Gastroesophageal sphincter (tissue), 4 donors: ENCODE measurements at regions not wholly inside any gene's neighbourhood (a gene's known extent, or its start where the extent isn't known, plus 50 kb on each side); places are given as distances from the start of the nearest gene placed in this dataset.

Experiments used
- ATAC-seq: fragments of 150-250 bp; one replicate; pipeline ENCODE4 v1.9.1; 2016; ENCODE audit warnings: mild to moderate bottlenecking, moderate library complexity
- H3K27ac ChIP-seq, 4 donors: fragments of 200-600 bp; sonication (generic) in 3 of 4; 1 replicate in 3 of 4; 2 replicates in 1 of 4; pipeline ENCODE4 v1.5.1; 2016 to 2019
- H3K27me3 ChIP-seq: fragments of 200-600 bp; sonication (generic); one replicate; pipeline ENCODE4 v1.5.1; 2019
- H3K36me3 ChIP-seq, 2 donors: fragments of 200-600 bp; sonication (generic); one replicate each; pipeline ENCODE4 v1.5.1; 2019; ENCODE audit warnings: control low read depth in 1 of 2
- H3K4me1 ChIP-seq, 3 donors: fragments of 200-600 bp; sonication (generic); 1 replicate in 2 of 3; 2 replicates in 1 of 3; pipeline ENCODE4 v1.5.1; 2016 to 2019; ENCODE audit warnings: control low read depth in 2 of 3
- H3K4me3 ChIP-seq, 2 donors: fragments of 200-600 bp; sonication (generic); one replicate each; pipeline ENCODE4 v1.5.1; 2019; ENCODE audit warnings: mild to moderate bottlenecking in 1 of 2, moderate library complexity in 1 of 2
- H3K9me3 ChIP-seq, 3 donors: fragments of 200-600 bp; sonication (generic); one replicate each; pipeline ENCODE4 v1.5.1; 2017 to 2019; ENCODE audit warnings: control low read depth in 2 of 3
- EP300 ChIP-seq: sonication (generic); formaldehyde crosslinking; IDR thresholded peaks from one replicate; pipeline ENCODE4 v1.6.1; 2017; ENCODE audit warnings: antibody characterized with exemption, mild to moderate bottlenecking
- POLR2A ChIP-seq, 2 donors: fragments of 450-650 bp; IDR thresholded peaks; one replicate each; pipeline ENCODE4 v1.6.1; 2017; ENCODE audit warnings: antibody characterized with exemption in 2 of 2, mild to moderate bottlenecking in 2 of 2, moderate library complexity in 1 of 2
- POLR2AphosphoS5 ChIP-seq: sonication (generic); formaldehyde crosslinking; IDR thresholded peaks from one replicate; pipeline ENCODE4 v1.6.1; 2017; ENCODE audit warnings: antibody characterized with exemption
- WGBS, 2 donors: methylation state at CpG; one replicate each; pipeline ENCODE4 v1.1.5; 2018; ENCODE audit warnings: low coverage in 1 of 2; 5-methylcytosine and 5-hydroxymethylcytosine counted together
- TF ChIP-seq, protein P1 (sequence below), 4 experiments: fragments of 200-600 bp in 2 of 4; fragments of 450-650 bp in 2 of 4; sonication (generic) in 1 of 4; IDR thresholded peaks; one replicate each; pipeline ENCODE4 v1.5.1; 2017 to 2019; ENCODE audit warnings: antibody characterized with exemption in 4 of 4, mild to moderate bottlenecking in 2 of 4, moderate library complexity in 2 of 4

DNA sequence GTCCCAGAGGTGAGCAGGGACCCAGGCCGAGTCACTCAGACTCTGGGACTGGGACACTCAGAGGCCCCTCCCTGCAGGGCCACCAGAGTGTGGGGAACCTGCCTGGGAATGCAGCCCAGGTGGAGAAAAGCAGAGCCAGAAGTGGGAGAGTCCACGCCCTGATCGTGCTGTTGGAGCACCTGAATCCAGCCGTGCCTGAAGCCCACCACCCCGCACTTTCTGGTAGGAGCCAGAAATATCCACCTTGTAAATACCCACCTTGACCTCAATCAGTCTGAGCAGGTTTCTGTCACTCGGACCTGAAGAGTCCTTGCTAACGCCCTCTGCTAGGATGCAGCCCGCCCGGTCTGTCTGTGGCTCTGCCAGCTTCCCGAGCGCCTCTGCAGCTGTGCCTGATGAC lies 86.7 kb downstream of the PDGFA start:
- H3K36me3 ChIP-seq: no peaks in the 10 kb centered on the region
- no peaks in the 10 kb centered on the region for H3K27me3 ChIP-seq
- H3K9me3 ChIP-seq: no peaks in the 10 kb centered on the region
- 87 to 95% methylated on average over 3 to 8 of the region's 11 CpGs for WGBS, 2 donors
- H3K27ac ChIP-seq: no peak overlapping the region
- ATAC-seq: no peak
- H3K4me1 ChIP-seq: peaks cover 0 to 6% (median 0%) of the 10 kb centered on the region in 3 donors
- H3K4me3 ChIP-seq: no peak overlapping the region
- no peak for TF ChIP-seq EP300
- TF ChIP-seq POLR2A (IDR thresholded peaks at IDR 0.05): no peak
- TF ChIP-seq, protein P1, sequence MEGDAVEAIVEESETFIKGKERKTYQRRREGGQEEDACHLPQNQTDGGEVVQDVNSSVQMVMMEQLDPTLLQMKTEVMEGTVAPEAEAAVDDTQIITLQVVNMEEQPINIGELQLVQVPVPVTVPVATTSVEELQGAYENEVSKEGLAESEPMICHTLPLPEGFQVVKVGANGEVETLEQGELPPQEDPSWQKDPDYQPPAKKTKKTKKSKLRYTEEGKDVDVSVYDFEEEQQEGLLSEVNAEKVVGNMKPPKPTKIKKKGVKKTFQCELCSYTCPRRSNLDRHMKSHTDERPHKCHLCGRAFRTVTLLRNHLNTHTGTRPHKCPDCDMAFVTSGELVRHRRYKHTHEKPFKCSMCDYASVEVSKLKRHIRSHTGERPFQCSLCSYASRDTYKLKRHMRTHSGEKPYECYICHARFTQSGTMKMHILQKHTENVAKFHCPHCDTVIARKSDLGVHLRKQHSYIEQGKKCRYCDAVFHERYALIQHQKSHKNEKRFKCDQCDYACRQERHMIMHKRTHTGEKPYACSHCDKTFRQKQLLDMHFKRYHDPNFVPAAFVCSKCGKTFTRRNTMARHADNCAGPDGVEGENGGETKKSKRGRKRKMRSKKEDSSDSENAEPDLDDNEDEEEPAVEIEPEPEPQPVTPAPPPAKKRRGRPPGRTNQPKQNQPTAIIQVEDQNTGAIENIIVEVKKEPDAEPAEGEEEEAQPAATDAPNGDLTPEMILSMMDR (IDR thresholded peaks at IDR 0.05): no peak
- no peak for TF ChIP-seq POLR2AphosphoS5

GRCh38 chr7:433558-433957 lies 86.1 kb downstream of the PDGFA start:
- TF ChIP-seq, protein P1 (IDR thresholded peaks at IDR 0.05): no peak
- TF ChIP-seq POLR2AphosphoS5 (no peak), POLR2A (IDR thresholded peaks at IDR 0.05) (no peak), EP300 (no peak)
- Histone ChIP-seq H3K27me3 (no peaks in the 10 kb centered on the region), H3K4me1 (peaks cover 0 to 6% (median 0%) of the 10 kb centered on the region in 3 donors), H3K36me3 (no peaks in the 10 kb centered on the region), H3K9me3 (no peaks in the 10 kb centered on the region), H3K27ac (no peak overlapping the region), H3K4me3 (no peak overlapping the region)
- no CpG with 5 or more reads among the region's 13 CpGs for WGBS, 2 donors
- ATAC-seq: no peak

GRCh38 chr7:434891-435629 lies 84.6 kb downstream of the PDGFA start:
- 67 to 68% methylated on average over 9 to 19 of the region's 35 CpGs for WGBS, 2 donors
- Histone ChIP-seq H3K4me1 (peaks cover 0 to 6% (median 0%) of the 10 kb centered on the region in 3 donors), H3K27me3 (no peaks in the 10 kb centered on the region), H3K9me3 (no peaks in the 10 kb centered on the region), H3K36me3 (no peaks in the 10 kb centered on the region), H3K27ac (no peak overlapping the region), H3K4me3 (peak overlapping the region in 1 of 2 donors; percentile 26)
- no peak for ATAC-seq
- TF ChIP-seq POLR2A (IDR thresholded peaks at IDR 0.05) (no peak), POLR2AphosphoS5 (no peak), EP300 (no peak)
- TF ChIP-seq, protein P1 (IDR thresholded peaks at IDR 0.05): no peak

- TF ChIP-seq, protein P1 (IDR thresholded peaks at IDR 0.05): no peak
- no peak for TF ChIP-seq EP300
- no peak for TF ChIP-seq POLR2AphosphoS5
- no peak for TF ChIP-seq POLR2A (IDR thresholded peaks at IDR 0.05)
- Histone ChIP-seq H3K4me3 (peak overlapping the region in 1 of 2 donors; percentile 26), H3K27ac (no peak overlapping the region), H3K9me3 (no peaks in the 10 kb centered on the region), H3K27me3 (no peaks in the 10 kb centered on the region), H3K36me3 (no peaks in the 10 kb centered on the region), H3K4me1 (peaks cover 0 to 6% (median 0%) of the 10 kb centered on the region in 3 donors)
- ATAC-seq: no peak
- 75 to 78% methylated on average over 5 to 11 of the region's 28 CpGs for WGBS, 2 donors
Measured at GRCh38 chr7:435630-436366, 83.8 kb downstream of the PDGFA start.
